Liver (tissue), 8 donors: ENCODE measurements at regions not wholly inside any gene's neighbourhood (a gene's known extent, or its start where the extent isn't known, plus 50 kb on each side); places are given as distances from the start of the nearest gene placed in this dataset.
"Not testable (repeated sequence)": the region's sequence is repeated elsewhere in the genome, so short reads cannot be mapped to it uniquely, and the experiment has no call there.

ENCODE experiments used
- DNase-seq: peaks from one replicate; pipeline ENCODE4 v3.0.0-alpha.2; 2017; ENCODE audit warnings: low spot score
- H3K27ac ChIP-seq, 2 donors: one replicate each; pipeline ENCODE4 v1.7.0; 2013; ENCODE audit warnings: inconsistent platforms in 2 of 2, low read length in 2 of 2, control low read depth in 1 of 2, low read depth in 1 of 2, mild to moderate bottlenecking in 1 of 2
- H3K27me3 ChIP-seq, 4 donors: one replicate each; pipeline versions ENCODE4 v1.6.1 to v1.7.0; 2013; ENCODE audit warnings: low read length in 3 of 4, inconsistent platforms in 1 of 4, mild to moderate bottlenecking in 1 of 4, moderate library complexity in 1 of 4; ENCODE audit not compliant: control insufficient read depth in 4 of 4, insufficient read depth in 4 of 4
- H3K36me3 ChIP-seq, 4 donors: one replicate each; pipeline versions ENCODE4 v1.6.1 to v1.7.0; 2013; ENCODE audit warnings: low read length in 3 of 4, mild to moderate bottlenecking in 3 of 4, low read depth in 1 of 4, moderate library complexity in 1 of 4; ENCODE audit not compliant: control insufficient read depth in 4 of 4, insufficient read depth in 3 of 4
- H3K4me1 ChIP-seq, 4 donors: one replicate each; pipeline versions ENCODE4 v1.6.1 to v1.7.0; 2013; ENCODE audit warnings: low read length in 3 of 4, mild to moderate bottlenecking in 3 of 4, moderate library complexity in 1 of 4; ENCODE audit not compliant: control insufficient read depth in 4 of 4, insufficient read depth in 4 of 4
- H3K4me3 ChIP-seq, 3 donors: one replicate each; pipeline versions ENCODE4 v1.6.1 to v1.7.0; 2013; ENCODE audit warnings: low read length in 3 of 3, control low read depth in 1 of 3, low read depth in 1 of 3, mild to moderate bottlenecking in 1 of 3
- H3K9ac ChIP-seq, 2 donors: one replicate each; pipeline ENCODE4 v1.7.0; 2013; ENCODE audit warnings: low read length in 2 of 2, mild to moderate bottlenecking in 2 of 2, moderate library complexity in 2 of 2, control low read depth in 1 of 2, low read depth in 1 of 2
- H3K9me3 ChIP-seq, 4 donors: one replicate each; pipeline versions ENCODE4 v1.6.1 to v1.7.0; 2013; ENCODE audit warnings: low read length in 3 of 4; ENCODE audit not compliant: control insufficient read depth in 4 of 4
- EGR1 ChIP-seq, 2 donors: IDR thresholded peaks; 2 replicates each; pipeline ENCODE4 v1.6.1; 2016 to 2018; ENCODE audit warnings: antibody characterized with exemption in 2 of 2, low read depth in 2 of 2
- FOXA1 ChIP-seq: IDR thresholded peaks from 2 replicates; pipeline ENCODE4 v1.6.1; 2016; ENCODE audit warnings: antibody characterized with exemption
- FOXA2 ChIP-seq: IDR thresholded peaks from 2 replicates; pipeline ENCODE4 v1.6.1; 2016; ENCODE audit warnings: antibody characterized with exemption
- HNF4G ChIP-seq: IDR thresholded peaks from 2 replicates; pipeline ENCODE4 v1.6.1; 2016; ENCODE audit warnings: antibody characterized with exemption
- NR2F2 ChIP-seq: IDR thresholded peaks from 2 replicates; pipeline ENCODE4 v1.6.1; 2016; ENCODE audit warnings: antibody characterized with exemption
- RXRA ChIP-seq, 2 donors: IDR thresholded peaks; 2 replicates each; pipeline ENCODE4 v1.6.1; 2017 to 2018; ENCODE audit warnings: antibody characterized with exemption in 2 of 2, mild to moderate bottlenecking in 1 of 2
- SP1 ChIP-seq: IDR thresholded peaks from 2 replicates; pipeline ENCODE4 v1.6.1; 2018; ENCODE audit warnings: antibody characterized with exemption, mild to moderate bottlenecking
- TAF1 ChIP-seq: conservative IDR thresholded peaks from 2 replicates; pipeline ENCODE4 v1.6.1; 2016; ENCODE audit warnings: antibody characterized with exemption, mild to moderate bottlenecking
- YY1 ChIP-seq: IDR thresholded peaks from 2 replicates; pipeline ENCODE4 v1.6.1; 2016; ENCODE audit warnings: antibody characterized with exemption, mild to moderate bottlenecking
- WGBS: extraction: QIAGEN DNeasy Blood & Tissue Kit; methylation state at CpG from one replicate; pipeline ENCODE4 v1.1.7; 2013; 5-methylcytosine and 5-hydroxymethylcytosine counted together
- TF ChIP-seq, protein P1 (sequence below): fragments of 150-350 bp; IDR thresholded peaks from 2 replicates; pipeline ENCODE4 v1.5.1; 2017; ENCODE audit warnings: improper control_type of control experiment, low read depth, low read length; ENCODE audit not compliant: missing input control
- TF ChIP-seq, protein P2 (sequence below): IDR thresholded peaks from 2 replicates; pipeline ENCODE4 v1.6.1; 2016; ENCODE audit warnings: antibody characterized with exemption
- TF ChIP-seq, protein P3 (sequence below): IDR thresholded peaks from 2 replicates; pipeline ENCODE4 v1.6.1; 2016; ENCODE audit warnings: antibody characterized with exemption
- TF ChIP-seq, protein P4 (sequence below): IDR thresholded peaks from 2 replicates; pipeline ENCODE4 v1.6.1; 2016; ENCODE audit warnings: antibody characterized with exemption, mild to moderate bottlenecking
- TF ChIP-seq, protein P5 (sequence below): IDR thresholded peaks from 2 replicates; pipeline ENCODE4 v1.6.1; 2016; ENCODE audit warnings: antibody characterized with exemption
- donor health status: healthy.
- donor health status: healthy.
- donor health status: healthy.
- donor health status: healthy.
- donor health status: healthy.

DNA sequence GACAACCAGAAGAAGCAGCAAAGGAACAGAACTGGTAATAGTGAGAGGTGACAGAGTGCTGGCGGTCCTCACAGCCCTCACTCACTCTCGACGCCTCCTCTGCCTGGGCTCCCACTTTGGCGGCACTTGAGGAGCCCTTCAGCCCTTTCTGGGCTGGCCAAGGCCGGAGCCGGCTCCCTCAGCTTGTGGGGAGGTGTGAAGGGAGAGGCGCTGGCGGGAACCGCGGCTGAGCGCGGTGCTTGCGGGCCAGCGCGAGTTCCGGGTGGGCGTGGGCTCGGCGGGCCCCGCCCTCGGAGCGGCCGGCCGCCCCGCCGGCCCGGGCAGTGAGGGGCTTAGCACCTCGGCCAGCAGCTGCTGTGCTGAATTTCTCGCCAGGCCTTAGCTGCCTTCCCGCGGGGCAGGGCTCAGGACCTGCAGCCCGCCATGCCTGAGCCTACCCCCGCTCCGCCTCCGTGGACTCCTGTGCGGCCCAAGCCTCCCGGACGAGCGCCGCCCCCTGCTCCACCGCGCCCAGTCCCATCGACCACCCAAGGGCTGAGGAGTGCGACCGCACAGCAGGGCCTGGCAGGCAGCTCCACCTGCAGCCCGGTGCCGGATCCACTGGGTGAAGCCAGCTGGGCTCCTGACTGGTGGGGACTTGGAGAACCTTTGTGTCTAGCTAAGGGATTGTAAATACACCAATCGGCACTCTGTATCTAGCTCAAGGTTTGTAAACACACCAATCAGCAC lies 366.0 kb downstream of the DNAH5 start:
- 80% methylated on average over 48 of the region's 48 CpGs for WGBS
- H3K27me3 ChIP-seq, H3K4me3 ChIP-seq, H3K27ac ChIP-seq, DNase-seq, H3K36me3 ChIP-seq, H3K9ac ChIP-seq, H3K9me3 ChIP-seq: not testable (repeated sequence)
- H3K4me1 ChIP-seq = peaks cover 0 to 12% (median 7%) of the 10 kb centered on the region in 4 donors

DNA sequence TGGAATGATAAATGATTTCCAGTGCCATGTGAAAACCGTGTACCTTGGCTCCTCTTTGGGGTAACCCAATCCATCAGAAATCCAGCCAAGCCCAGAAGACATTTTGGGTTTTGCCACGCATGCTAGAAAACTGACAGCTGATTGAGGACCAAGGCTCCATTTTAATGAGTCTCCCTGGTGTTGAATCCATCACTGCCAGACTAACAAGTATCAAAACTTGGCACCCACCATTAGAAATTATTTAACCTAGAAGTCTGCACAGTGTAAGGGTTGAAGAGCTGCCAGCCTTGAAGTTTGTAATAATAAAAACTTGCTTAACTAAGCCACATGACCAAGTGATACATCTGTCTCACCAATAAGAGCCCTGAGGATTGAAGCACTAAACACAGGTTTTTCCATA lies 369.9 kb downstream of the DNAH5 start:
- Histone ChIP-seq H3K4me3 (no peak overlapping the region), H3K27me3 (no peaks in the 10 kb centered on the region), H3K36me3 (no peaks in the 10 kb centered on the region), H3K9ac (no peak overlapping the region), H3K27ac (no peak overlapping the region), H3K9me3 (no peaks in the 10 kb centered on the region), H3K4me1 (no peaks in the 10 kb centered on the region)
- TF ChIP-seq EGR1 (IDR thresholded peaks at IDR 0.05; ENCODE audit: low read depth in 2 of 2) (no peak), NR2F2 (no peak), FOXA1 (no peak), RXRA (IDR thresholded peaks at IDR 0.05) (no peak), YY1 (no peak), HNF4G (no peak), SP1 (no peak), FOXA2 (no peak), TAF1 (no peak)
- TF ChIP-seq, protein P1, sequence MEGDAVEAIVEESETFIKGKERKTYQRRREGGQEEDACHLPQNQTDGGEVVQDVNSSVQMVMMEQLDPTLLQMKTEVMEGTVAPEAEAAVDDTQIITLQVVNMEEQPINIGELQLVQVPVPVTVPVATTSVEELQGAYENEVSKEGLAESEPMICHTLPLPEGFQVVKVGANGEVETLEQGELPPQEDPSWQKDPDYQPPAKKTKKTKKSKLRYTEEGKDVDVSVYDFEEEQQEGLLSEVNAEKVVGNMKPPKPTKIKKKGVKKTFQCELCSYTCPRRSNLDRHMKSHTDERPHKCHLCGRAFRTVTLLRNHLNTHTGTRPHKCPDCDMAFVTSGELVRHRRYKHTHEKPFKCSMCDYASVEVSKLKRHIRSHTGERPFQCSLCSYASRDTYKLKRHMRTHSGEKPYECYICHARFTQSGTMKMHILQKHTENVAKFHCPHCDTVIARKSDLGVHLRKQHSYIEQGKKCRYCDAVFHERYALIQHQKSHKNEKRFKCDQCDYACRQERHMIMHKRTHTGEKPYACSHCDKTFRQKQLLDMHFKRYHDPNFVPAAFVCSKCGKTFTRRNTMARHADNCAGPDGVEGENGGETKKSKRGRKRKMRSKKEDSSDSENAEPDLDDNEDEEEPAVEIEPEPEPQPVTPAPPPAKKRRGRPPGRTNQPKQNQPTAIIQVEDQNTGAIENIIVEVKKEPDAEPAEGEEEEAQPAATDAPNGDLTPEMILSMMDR = no peak
- TF ChIP-seq, protein P2, sequence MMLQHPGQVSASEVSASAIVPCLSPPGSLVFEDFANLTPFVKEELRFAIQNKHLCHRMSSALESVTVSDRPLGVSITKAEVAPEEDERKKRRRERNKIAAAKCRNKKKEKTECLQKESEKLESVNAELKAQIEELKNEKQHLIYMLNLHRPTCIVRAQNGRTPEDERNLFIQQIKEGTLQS = no peak
- TF ChIP-seq, protein P3, sequence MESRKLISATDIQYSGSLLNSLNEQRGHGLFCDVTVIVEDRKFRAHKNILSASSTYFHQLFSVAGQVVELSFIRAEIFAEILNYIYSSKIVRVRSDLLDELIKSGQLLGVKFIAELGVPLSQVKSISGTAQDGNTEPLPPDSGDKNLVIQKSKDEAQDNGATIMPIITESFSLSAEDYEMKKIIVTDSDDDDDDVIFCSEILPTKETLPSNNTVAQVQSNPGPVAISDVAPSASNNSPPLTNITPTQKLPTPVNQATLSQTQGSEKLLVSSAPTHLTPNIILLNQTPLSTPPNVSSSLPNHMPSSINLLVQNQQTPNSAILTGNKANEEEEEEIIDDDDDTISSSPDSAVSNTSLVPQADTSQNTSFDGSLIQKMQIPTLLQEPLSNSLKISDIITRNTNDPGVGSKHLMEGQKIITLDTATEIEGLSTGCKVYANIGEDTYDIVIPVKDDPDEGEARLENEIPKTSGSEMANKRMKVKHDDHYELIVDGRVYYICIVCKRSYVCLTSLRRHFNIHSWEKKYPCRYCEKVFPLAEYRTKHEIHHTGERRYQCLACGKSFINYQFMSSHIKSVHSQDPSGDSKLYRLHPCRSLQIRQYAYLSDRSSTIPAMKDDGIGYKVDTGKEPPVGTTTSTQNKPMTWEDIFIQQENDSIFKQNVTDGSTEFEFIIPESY = no peak
- TF ChIP-seq, protein P4, sequence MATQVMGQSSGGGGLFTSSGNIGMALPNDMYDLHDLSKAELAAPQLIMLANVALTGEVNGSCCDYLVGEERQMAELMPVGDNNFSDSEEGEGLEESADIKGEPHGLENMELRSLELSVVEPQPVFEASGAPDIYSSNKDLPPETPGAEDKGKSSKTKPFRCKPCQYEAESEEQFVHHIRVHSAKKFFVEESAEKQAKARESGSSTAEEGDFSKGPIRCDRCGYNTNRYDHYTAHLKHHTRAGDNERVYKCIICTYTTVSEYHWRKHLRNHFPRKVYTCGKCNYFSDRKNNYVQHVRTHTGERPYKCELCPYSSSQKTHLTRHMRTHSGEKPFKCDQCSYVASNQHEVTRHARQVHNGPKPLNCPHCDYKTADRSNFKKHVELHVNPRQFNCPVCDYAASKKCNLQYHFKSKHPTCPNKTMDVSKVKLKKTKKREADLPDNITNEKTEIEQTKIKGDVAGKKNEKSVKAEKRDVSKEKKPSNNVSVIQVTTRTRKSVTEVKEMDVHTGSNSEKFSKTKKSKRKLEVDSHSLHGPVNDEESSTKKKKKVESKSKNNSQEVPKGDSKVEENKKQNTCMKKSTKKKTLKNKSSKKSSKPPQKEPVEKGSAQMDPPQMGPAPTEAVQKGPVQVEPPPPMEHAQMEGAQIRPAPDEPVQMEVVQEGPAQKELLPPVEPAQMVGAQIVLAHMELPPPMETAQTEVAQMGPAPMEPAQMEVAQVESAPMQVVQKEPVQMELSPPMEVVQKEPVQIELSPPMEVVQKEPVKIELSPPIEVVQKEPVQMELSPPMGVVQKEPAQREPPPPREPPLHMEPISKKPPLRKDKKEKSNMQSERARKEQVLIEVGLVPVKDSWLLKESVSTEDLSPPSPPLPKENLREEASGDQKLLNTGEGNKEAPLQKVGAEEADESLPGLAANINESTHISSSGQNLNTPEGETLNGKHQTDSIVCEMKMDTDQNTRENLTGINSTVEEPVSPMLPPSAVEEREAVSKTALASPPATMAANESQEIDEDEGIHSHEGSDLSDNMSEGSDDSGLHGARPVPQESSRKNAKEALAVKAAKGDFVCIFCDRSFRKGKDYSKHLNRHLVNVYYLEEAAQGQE = no peak
- TF ChIP-seq, protein P5, sequence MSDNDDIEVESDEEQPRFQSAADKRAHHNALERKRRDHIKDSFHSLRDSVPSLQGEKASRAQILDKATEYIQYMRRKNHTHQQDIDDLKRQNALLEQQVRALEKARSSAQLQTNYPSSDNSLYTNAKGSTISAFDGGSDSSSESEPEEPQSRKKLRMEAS = no peak
- WGBS = 81% methylated on average over 2 of the region's 2 CpGs
- no peak for DNase-seq
